Loucy (cell line): ENCODE measurements at regions not wholly inside any gene's neighbourhood (a gene's known extent, or its start where the extent isn't known, plus 50 kb on each side); places are given as distances from the start of the nearest gene placed in this dataset.

Experiments
- H2AFZ ChIP-seq: fragments of 200-600 bp; sonication (generic); 2 replicates; pipeline ENCODE4 v1.6.0; 2016; ENCODE audit warnings: antibody characterized with exemption, mild to moderate bottlenecking, low read length, moderate library complexity
- H3F3A ChIP-seq: fragments of 200-600 bp; 2 replicates; pipeline ENCODE4 v1.6.0; 2016; ENCODE audit warnings: antibody characterized with exemption, low read depth, mild to moderate bottlenecking
- H3K27me3 ChIP-seq: fragments of 200-600 bp; sonication (generic); 2 replicates; pipeline ENCODE4 v1.6.1; 2014; ENCODE audit warnings: low read length, mild to moderate bottlenecking; ENCODE audit not compliant: insufficient read depth, poor library complexity, severe bottlenecking
- H3K36me3 ChIP-seq: fragments of 200-600 bp; sonication (generic); 2 replicates; pipeline ENCODE4 v1.6.1; 2016; ENCODE audit warnings: low read length; ENCODE audit not compliant: insufficient read depth
- H3K4me1 ChIP-seq: fragments of 200-600 bp; sonication (generic); 2 replicates; pipeline ENCODE4 v1.5.1; 2014; ENCODE audit warnings: low read length, mild to moderate bottlenecking; ENCODE audit not compliant: insufficient read depth, poor library complexity, severe bottlenecking
- H3K4me2 ChIP-seq: fragments of 200-600 bp; sonication (generic); 2 replicates; pipeline ENCODE4 v1.6.0; 2014; ENCODE audit warnings: antibody characterized with exemption, low read length, low read depth, mild to moderate bottlenecking; ENCODE audit not compliant: poor library complexity, severe bottlenecking
- H3K4me3 ChIP-seq: fragments of 200-600 bp; sonication (generic); 2 replicates; pipeline ENCODE4 v1.5.1; 2014; ENCODE audit warnings: low read length, mild to moderate bottlenecking, mixed read lengths; ENCODE audit not compliant: poor library complexity, severe bottlenecking
- H3K79me2 ChIP-seq: fragments of 200-600 bp; sonication (generic); 2 replicates; pipeline ENCODE4 v1.6.1; 2014; ENCODE audit warnings: low read length; ENCODE audit not compliant: insufficient read depth
- H3K9ac ChIP-seq: fragments of 200-600 bp; sonication (generic); 2 replicates; pipeline ENCODE4 v1.6.0; 2014; ENCODE audit warnings: mild to moderate bottlenecking, low read depth, low read length, moderate library complexity; ENCODE audit not compliant: poor library complexity, severe bottlenecking
- H3K9me2 ChIP-seq: fragments of 200-600 bp; sonication (generic); replicated peaks from 2 replicates; pipeline ENCODE4 v1.6.1; 2016; ENCODE audit warnings: low read depth, low read length, mixed read lengths
- H3K9me3 ChIP-seq: fragments of 200-600 bp; sonication (generic); 2 replicates; pipeline ENCODE4 v1.6.1; 2014; ENCODE audit warnings: mild to moderate bottlenecking, antibody characterized with exemption, low read length, low read depth; ENCODE audit not compliant: insufficient read depth
- H4K20me1 ChIP-seq: fragments of 200-600 bp; sonication (generic); 2 replicates; pipeline ENCODE4 v1.6.0; 2014; ENCODE audit warnings: antibody characterized with exemption, low read length, mild to moderate bottlenecking; ENCODE audit not compliant: insufficient read depth, poor library complexity, severe bottlenecking
- CTCF ChIP-seq: fragments of 200-600 bp; sonication (generic); conservative IDR thresholded peaks from 2 replicates; pipeline ENCODE4 v1.5.1; 2014; ENCODE audit warnings: mild to moderate bottlenecking, antibody characterized with exemption, low read length
- EZH2phosphoT487 ChIP-seq: fragments of 200-600 bp; IDR thresholded peaks from 2 replicates; pipeline ENCODE4 v1.6.1; 2018; ENCODE audit warnings: antibody characterized with exemption, mild to moderate bottlenecking, moderate library complexity, borderline replicate concordance

DNA sequence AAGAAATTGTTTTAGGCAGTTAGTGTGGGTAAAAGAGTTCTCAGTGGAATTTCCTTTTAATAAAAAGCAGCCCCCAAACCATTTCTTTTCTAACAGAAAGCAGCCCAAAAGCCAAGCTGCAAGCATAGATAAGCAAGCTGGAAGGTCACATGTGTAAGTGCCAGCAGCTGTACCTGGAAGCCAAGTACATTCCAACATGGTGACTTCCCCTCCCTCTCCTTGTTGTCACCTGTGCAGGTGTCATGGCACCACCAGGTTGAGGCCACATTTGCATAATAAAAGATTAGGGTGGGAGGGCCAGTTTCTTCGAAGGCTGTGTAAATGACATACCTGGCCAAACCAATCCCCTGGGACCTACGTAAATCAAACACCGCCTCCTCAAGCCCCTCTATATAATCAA is 240.3 kb upstream of the RAB4A start:
- Histone ChIP-seq H3K27me3 (no peaks in the 10 kb centered on the region), H3F3A (peaks cover 8% of the 10 kb centered on the region; the same call in 1 of the 2 replicates), H3K9ac (peak overlapping the region; percentile 61), H3K36me3 (no peaks in the 10 kb centered on the region), H3K9me2 (no peaks in the 10 kb centered on the region), H3K4me1 (peaks cover 83% of the 10 kb centered on the region), H4K20me1 (no peaks in the 10 kb centered on the region), H3K79me2 (no peaks in the 10 kb centered on the region), H3K4me3 (peak overlapping the region; percentile 30), H3K9me3 (no peaks in the 10 kb centered on the region), H3K4me2 (peak overlapping the region; percentile 60), H2AFZ (no peak overlapping the region)
- TF ChIP-seq CTCF = no peak
- no peak for TF ChIP-seq EZH2phosphoT487

DNA sequence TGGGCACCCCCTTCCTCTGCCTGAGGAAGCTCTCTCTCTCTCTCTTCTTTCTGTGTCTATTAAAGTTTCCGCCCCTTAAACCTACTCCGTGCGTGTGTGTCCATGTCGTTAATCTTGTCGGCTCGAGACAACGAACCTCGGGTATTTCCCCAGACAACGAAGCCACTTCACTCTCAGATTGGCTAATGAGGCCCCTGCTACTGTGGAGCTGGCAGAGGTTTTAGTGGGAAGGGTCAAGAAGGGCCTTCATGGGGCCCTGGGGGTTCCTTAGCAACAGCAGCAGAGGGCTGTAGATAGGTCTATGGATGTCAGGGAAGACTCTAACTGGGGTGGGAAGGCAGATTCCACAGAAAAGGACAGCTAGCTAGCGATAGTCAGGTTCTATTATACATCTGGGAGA is 239.8 kb upstream of the RAB4A start:
- Histone ChIP-seq H3K9me3 (no peaks in the 10 kb centered on the region), H3K4me1 (peaks cover 85% of the 10 kb centered on the region), H4K20me1 (no peaks in the 10 kb centered on the region), H2AFZ (no peak overlapping the region), H3F3A (peaks cover 8% of the 10 kb centered on the region; the same call in 1 of the 2 replicates), H3K4me3 (no peak overlapping the region), H3K9me2 (no peaks in the 10 kb centered on the region), H3K79me2 (no peaks in the 10 kb centered on the region), H3K27me3 (no peaks in the 10 kb centered on the region), H3K4me2 (peak overlapping the region; percentile 60), H3K36me3 (no peaks in the 10 kb centered on the region), H3K9ac (no peak overlapping the region)
- TF ChIP-seq CTCF = no peak
- TF ChIP-seq EZH2phosphoT487 = no peak

DNA sequence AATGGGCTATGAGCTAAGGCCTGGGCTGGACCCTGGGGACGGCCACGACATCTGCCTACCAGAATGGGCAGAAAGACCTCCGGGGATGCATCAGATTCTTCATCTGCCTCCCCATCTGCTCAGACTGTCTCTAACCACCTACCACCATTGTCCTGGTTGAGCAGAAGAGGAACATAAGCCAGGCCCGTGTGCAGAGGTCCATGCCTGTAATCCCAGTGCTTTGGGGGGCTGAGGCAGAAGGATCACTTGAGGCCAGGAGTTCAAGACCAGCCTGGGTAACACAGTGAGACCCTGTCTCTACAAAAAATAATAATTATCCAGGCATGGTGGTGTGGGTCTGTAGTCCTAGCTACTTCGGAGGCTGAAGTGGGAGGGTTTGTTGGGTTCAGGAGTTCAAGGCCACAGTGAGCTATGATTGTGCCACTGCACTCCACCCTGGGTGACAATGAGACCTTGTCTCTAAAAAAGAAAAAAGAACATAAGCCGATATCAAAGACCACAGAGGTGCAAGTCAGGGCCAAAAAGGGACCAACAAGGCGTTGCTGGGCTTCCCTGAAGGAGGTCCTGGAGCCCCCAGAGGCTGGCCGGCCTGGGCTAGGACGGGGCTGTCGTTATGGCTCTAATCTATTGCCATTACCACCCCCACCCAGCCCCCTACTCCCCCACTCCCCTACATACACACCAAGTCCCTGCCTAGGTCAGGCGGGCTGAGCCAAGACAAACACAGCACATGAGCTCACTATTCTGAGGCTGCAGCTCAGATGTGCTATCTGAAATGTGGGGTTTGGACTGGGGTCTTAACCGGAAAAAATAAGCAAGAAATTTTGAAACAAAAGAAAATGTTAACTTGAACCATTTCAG is 239.2 kb upstream of the RAB4A start:
- no peaks in the 10 kb centered on the region for H3K9me2 ChIP-seq
- H3K27me3 ChIP-seq = no peaks in the 10 kb centered on the region
- no peaks in the 10 kb centered on the region for H3K36me3 ChIP-seq
- H3K4me3 ChIP-seq = no peak overlapping the region
- H3K9ac ChIP-seq = no peak overlapping the region
- no peak for TF ChIP-seq EZH2phosphoT487
- no peak for TF ChIP-seq CTCF
- no peaks in the 10 kb centered on the region for H3K79me2 ChIP-seq
- no peak overlapping the region for H3K4me2 ChIP-seq
- H3K4me1 ChIP-seq = peaks cover 85% of the 10 kb centered on the region
- H3F3A ChIP-seq = peaks cover 8% of the 10 kb centered on the region; the same call in 1 of the 2 replicates
- no peaks in the 10 kb centered on the region for H3K9me3 ChIP-seq
- no peak overlapping the region for H2AFZ ChIP-seq
- H4K20me1 ChIP-seq = no peaks in the 10 kb centered on the region
